HepG2 (cell line): ENCODE measurements at regions not wholly inside any gene's neighbourhood (a gene's known extent, or its start where the extent isn't known, plus 50 kb on each side); places are given as distances from the start of the nearest gene placed in this dataset.

Experiments used
- ATAC-seq: fragments of 200-7000 bp; cut with Tn5 transposase; 3 replicates; pipeline ENCODE4 v1.9.1; 2020; ENCODE audit warnings: mild to moderate bottlenecking, moderate library complexity
- BruUV-seq: library from RNA; stranded (reverse); fragments of 400-500 nt; replicated peaks from 2 replicates; lab custom pipeline; 2021; lab: Mats Ljungman, UMichigan
- CTCF ChIA-PET: fragments of 300-600 bp; formaldehyde crosslinking; extraction: SDS; loops from one replicate; lab custom pipeline; 2021; ENCODE audit warnings: low total read pairs, inconsistent platforms, low intra/inter-chr PET ratio; lab: Yijun Ruan, JAX
- POLR2A ChIA-PET: fragments of 350-600 bp; sonication (Branson Sonifier 250); formaldehyde crosslinking; loops from one replicate; lab custom pipeline; 2020; ENCODE audit warnings: antibody characterized with exemption, inconsistent platforms; lab: Yijun Ruan, JAX
- DNase-seq: peaks from one replicate; pipeline ENCODE4 v3.0.0-alpha.2; 2015; ENCODE audit warnings: low spot score
- FAIRE-seq: peaks from 3 replicates; lab custom pipeline; 2011; peaks lifted over from hg19 to GRCh38; lab: Jason Lieb, UNC
- H2AFZ ChIP-seq: one replicate; pipeline ENCODE4 v1.6.1; 2011; ENCODE audit warnings: low read length, inconsistent platforms
- H3K27ac ChIP-seq: fragments of 300-600 bp; 3 replicates; pipeline ENCODE4 v1.8.0; 2011; ENCODE audit warnings: mixed run types, mild to moderate bottlenecking, mixed read lengths, low read length, inconsistent platforms; ENCODE audit not compliant: insufficient read depth; ENCODE audit errors: extremely low read length
- H3K27me3 ChIP-seq, 2 experiments: fragments of 200-600 bp in 1 of 2; 2 replicates in 1 of 2; 3 replicates in 1 of 2; pipeline versions ENCODE4 v1.6.0 to v1.8.0; 2011; ENCODE audit warnings: low read length in 2 of 2, mild to moderate bottlenecking in 2 of 2, moderate library complexity in 2 of 2, inconsistent platforms in 1 of 2; ENCODE audit not compliant: insufficient read depth in 2 of 2, control insufficient read depth in 1 of 2
- H3K36me3 ChIP-seq, 2 experiments: fragments of 200-600 bp in 1 of 2; replicated peaks in 1 of 2; 2 replicates in 1 of 2; 3 replicates in 1 of 2; pipeline versions ENCODE4 v1.5.1 to v1.8.0; 2011; ENCODE audit warnings: low read length in 2 of 2, inconsistent platforms in 1 of 2; ENCODE audit not compliant: insufficient read depth in 2 of 2, control insufficient read depth in 1 of 2
- H3K4me1 ChIP-seq: 2 replicates; pipeline ENCODE4 v1.5.1; 2012; ENCODE audit warnings: low read length, inconsistent platforms; ENCODE audit not compliant: insufficient read depth
- H3K4me2 ChIP-seq: 2 replicates; pipeline ENCODE4 v1.6.0; 2011; ENCODE audit warnings: low read depth, low read length, inconsistent platforms
- H3K4me3 ChIP-seq, 3 experiments: fragments of 200-600 bp in 1 of 3; sonication (generic), shearing (Covaris generic) in 1 of 3; replicated peaks in 1 of 3; 2 replicates each; pipeline ENCODE4 v1.5.1; 2011 to 2016; ENCODE audit warnings: low read length in 3 of 3, inconsistent platforms in 2 of 3, low read depth in 2 of 3, mild to moderate bottlenecking in 2 of 3, control low read depth in 1 of 3, mixed read lengths in 1 of 3; ENCODE audit not compliant: insufficient read depth in 1 of 3
- H3K79me2 ChIP-seq: one replicate; pipeline ENCODE4 v1.6.1; 2011; ENCODE audit warnings: low read length, inconsistent platforms; ENCODE audit not compliant: insufficient read depth
- H3K9ac ChIP-seq: 2 replicates; pipeline ENCODE4 v1.6.0; 2011; ENCODE audit warnings: mild to moderate bottlenecking, low read depth, low read length, inconsistent platforms; ENCODE audit not compliant: insufficient read depth
- H3K9me3 ChIP-seq: 2 replicates; pipeline ENCODE4 v1.5.1; 2012; ENCODE audit warnings: mild to moderate bottlenecking, low read length
- H4K20me1 ChIP-seq: 2 replicates; pipeline ENCODE4 v1.6.0; 2011; ENCODE audit warnings: inconsistent platforms, mild to moderate bottlenecking, low read length, moderate library complexity; ENCODE audit not compliant: insufficient read depth
- ATF7 ChIP-seq, 2 experiments: fragments of 450-650 bp in 1 of 2; sonication (generic) in 1 of 2; formaldehyde crosslinking in 1 of 2; IDR thresholded peaks; 2 replicates each; pipeline versions ENCODE4 v1.4.0 to v1.6.1; 2016 to 2020; ENCODE audit warnings: antibody characterized with exemption in 1 of 2, mild to moderate bottlenecking in 1 of 2, missing genetic modification reagents in 1 of 2
- FOXA1 ChIP-seq, 2 experiments: fragments of 450-650 bp in 1 of 2; sonication (generic) in 1 of 2; formaldehyde crosslinking in 1 of 2; IDR thresholded peaks; 2 replicates each; pipeline versions ENCODE4 v1.4.0 to v1.6.1; 2016 to 2020; ENCODE audit warnings: missing genetic modification reagents in 1 of 2
- KAT8 ChIP-seq: IDR thresholded peaks from 2 replicates; pipeline ENCODE4 v1.6.1; 2016; ENCODE audit warnings: missing genetic modification reagents, missing compliant biosample characterization
- KMT2A ChIP-seq: sonication (generic); formaldehyde crosslinking; IDR thresholded peaks from 2 replicates; pipeline ENCODE4 v1.4.0; 2020; ENCODE audit warnings: missing genetic modification reagents
- NONO ChIP-seq, 2 experiments: fragments of 450-650 bp in 1 of 2; sonication (generic) in 1 of 2; formaldehyde crosslinking in 1 of 2; IDR thresholded peaks in 1 of 2; conservative IDR thresholded peaks in 1 of 2; 2 replicates each; pipeline versions ENCODE4 v1.6.1 to v1.8.0; 2017 to 2022; ENCODE audit warnings: mild to moderate bottlenecking in 1 of 2, missing genetic modification reagents in 1 of 2, moderate library complexity in 1 of 2
- PAF1 ChIP-seq: IDR thresholded peaks from 2 replicates; pipeline ENCODE4 v1.6.1; 2016; ENCODE audit warnings: missing genetic modification reagents, missing compliant biosample characterization
- SMYD3 ChIP-seq: sonication (generic); formaldehyde crosslinking; IDR thresholded peaks from 2 replicates; pipeline ENCODE4 v1.8.1; 2023; ENCODE audit warnings: mild to moderate bottlenecking, missing genetic modification reagents
- SP1 ChIP-seq, 2 experiments: fragments of 450-650 bp in 1 of 2; sonication (generic) in 1 of 2; formaldehyde crosslinking in 1 of 2; IDR thresholded peaks; 2 replicates each; pipeline versions ENCODE4 v1.4.0 to v1.6.1; 2016 to 2020; ENCODE audit warnings: missing genetic modification reagents in 1 of 2
- ZNF124 ChIP-seq: sonication (generic); formaldehyde crosslinking; IDR thresholded peaks from 2 replicates; pipeline ENCODE4 v1.4.0; 2020; ENCODE audit warnings: missing genetic modification reagents
- ZNF747 ChIP-seq: sonication (generic); formaldehyde crosslinking; IDR thresholded peaks from 2 replicates; pipeline ENCODE4 v1.8.1; 2023; ENCODE audit warnings: missing genetic modification reagents, mild to moderate bottlenecking, borderline replicate concordance
- WGBS: methylation state at CpG from one replicate; pipeline ENCODE4 v1.1.6; 2017; ENCODE audit warnings: low lambda C conversion rate; 5-methylcytosine and 5-hydroxymethylcytosine counted together
- in situ Hi-C: cut with HindIII; loops from 2 replicates; pipeline ENCODE4 v1.10.0; 2017; ENCODE audit warnings: low pct_unique_long_range_greater_than_20kb; ENCODE audit not compliant: extremely low pct_ligation_motif_present
- intact Hi-C: fragments of 100-400 bp; cut with micrococcal nuclease; formaldehyde crosslinking; loops from one replicate; pipeline ENCODE4 v1.10.0; 2022; ENCODE audit not compliant: unreplicated experiment
- TF ChIP-seq, protein P1 (sequence below): sonication (generic); formaldehyde crosslinking; IDR thresholded peaks from 2 replicates; pipeline ENCODE4 v1.8.0; 2022; ENCODE audit warnings: missing genetic modification reagents, mild to moderate bottlenecking, moderate library complexity, borderline replicate concordance
- TF ChIP-seq, protein P2 (sequence below): sonication (generic); formaldehyde crosslinking; IDR thresholded peaks from 2 replicates; pipeline ENCODE4 v1.4.0; 2020; ENCODE audit warnings: missing genetic modification reagents
- TF ChIP-seq, protein P3 (sequence below): sonication (generic); formaldehyde crosslinking; IDR thresholded peaks from 2 replicates; pipeline ENCODE4 v1.4.0; 2020; ENCODE audit warnings: mild to moderate bottlenecking, missing genetic modification reagents
- TF ChIP-seq, protein P4 (sequence below): sonication (generic); formaldehyde crosslinking; IDR thresholded peaks from 2 replicates; pipeline ENCODE4 v1.4.0; 2020; ENCODE audit warnings: missing genetic modification reagents, borderline replicate concordance

DNA sequence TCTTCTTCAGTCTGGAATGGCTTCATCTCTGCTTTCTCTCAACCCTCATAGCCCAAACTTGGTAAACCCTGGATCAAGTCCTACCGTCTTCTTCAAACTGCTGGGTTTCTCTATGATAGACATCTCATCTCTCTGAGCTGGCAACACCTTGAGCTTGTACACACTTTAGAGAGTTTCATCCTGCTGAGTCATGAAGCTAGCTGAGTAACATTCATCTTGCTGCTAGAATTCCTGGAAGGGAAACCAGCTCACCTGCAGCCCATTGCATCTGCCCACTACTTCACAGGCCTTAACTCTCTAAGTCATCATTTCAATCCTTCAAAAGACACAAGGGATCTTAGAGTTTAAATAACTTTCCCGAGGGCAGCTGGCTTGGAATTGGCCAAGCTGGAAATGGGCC lies 175.5 kb upstream of the RORA start (continued):
- TF ChIP-seq, protein P1, sequence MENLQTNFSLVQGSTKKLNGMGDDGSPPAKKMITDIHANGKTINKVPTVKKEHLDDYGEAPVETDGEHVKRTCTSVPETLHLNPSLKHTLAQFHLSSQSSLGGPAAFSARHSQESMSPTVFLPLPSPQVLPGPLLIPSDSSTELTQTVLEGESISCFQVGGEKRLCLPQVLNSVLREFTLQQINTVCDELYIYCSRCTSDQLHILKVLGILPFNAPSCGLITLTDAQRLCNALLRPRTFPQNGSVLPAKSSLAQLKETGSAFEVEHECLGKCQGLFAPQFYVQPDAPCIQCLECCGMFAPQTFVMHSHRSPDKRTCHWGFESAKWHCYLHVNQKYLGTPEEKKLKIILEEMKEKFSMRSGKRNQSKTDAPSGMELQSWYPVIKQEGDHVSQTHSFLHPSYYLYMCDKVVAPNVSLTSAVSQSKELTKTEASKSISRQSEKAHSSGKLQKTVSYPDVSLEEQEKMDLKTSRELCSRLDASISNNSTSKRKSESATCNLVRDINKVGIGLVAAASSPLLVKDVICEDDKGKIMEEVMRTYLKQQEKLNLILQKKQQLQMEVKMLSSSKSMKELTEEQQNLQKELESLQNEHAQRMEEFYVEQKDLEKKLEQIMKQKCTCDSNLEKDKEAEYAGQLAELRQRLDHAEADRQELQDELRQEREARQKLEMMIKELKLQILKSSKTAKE (CRISPR knock-in tag): no peak

DNA sequence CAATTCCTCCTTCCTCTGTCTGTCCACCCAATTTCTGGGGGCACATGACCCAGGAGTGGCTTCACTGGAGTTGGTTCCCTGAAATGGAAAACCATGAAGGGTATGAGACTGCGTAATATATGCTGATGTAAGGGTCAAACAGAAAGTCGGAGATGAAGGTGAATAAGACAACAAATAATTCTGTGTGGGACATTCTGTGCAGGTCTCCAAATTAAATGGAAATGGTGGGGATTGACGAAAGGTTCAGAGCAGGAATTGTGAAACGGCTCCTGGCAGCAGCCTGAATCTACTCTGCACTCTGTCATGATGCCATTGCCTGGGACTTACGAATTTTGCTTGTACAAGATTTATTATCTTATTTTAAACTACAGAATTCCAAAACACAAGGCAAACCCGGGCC lies 174.8 kb upstream of the RORA start:
- DNase-seq (no peak), ATAC-seq (no peak), FAIRE-seq (no peak)
- no TSS peak for BruUV-seq
- WGBS: 23% methylated on average over 6 of the region's 6 CpGs
- H3K27me3 ChIP-seq: peaks cover 0 to 3% of the 10 kb centered on the region in 2 experiments; a peak in 1 of 5 replicates
- H2AFZ ChIP-seq: no peak overlapping the region
- ChIA-PET CTCF (no interaction called here), POLR2A (no interaction called here)
- H3K79me2 ChIP-seq: no peaks in the 10 kb centered on the region
- intact Hi-C loops: no loop called here
- no peak overlapping the region for H3K4me2 ChIP-seq
- H3K4me3 ChIP-seq: no peak overlapping the region
- in situ Hi-C loops: no loop called here
- no peak overlapping the region for H3K9ac ChIP-seq
- H3K36me3 ChIP-seq: no peaks in the 10 kb centered on the region
- no peak overlapping the region for H3K27ac ChIP-seq
- H4K20me1 ChIP-seq: no peaks in the 10 kb centered on the region
- H3K4me1 ChIP-seq: no peaks in the 10 kb centered on the region
- H3K9me3 ChIP-seq: no peaks in the 10 kb centered on the region
- TF ChIP-seq SP1 (IDR thresholded peaks at IDR 0.05): no peak
- no peak for TF ChIP-seq SP1 (CRISPR knock-in tag; IDR thresholded peaks at IDR 0.05)
- TF ChIP-seq KMT2A (CRISPR knock-in tag): no peak
- no peak for TF ChIP-seq ATF7 (IDR thresholded peaks at IDR 0.05)
- no peak for TF ChIP-seq ATF7 (CRISPR knock-in tag; IDR thresholded peaks at IDR 0.05)
- no peak for TF ChIP-seq ZNF124 (CRISPR knock-in tag)
- no peak for TF ChIP-seq NONO (IDR thresholded peaks at IDR 0.05)
- TF ChIP-seq NONO (CRISPR knock-in tag; conservative IDR thresholded peaks at IDR 0.05): no peak
- TF ChIP-seq, protein P2, sequence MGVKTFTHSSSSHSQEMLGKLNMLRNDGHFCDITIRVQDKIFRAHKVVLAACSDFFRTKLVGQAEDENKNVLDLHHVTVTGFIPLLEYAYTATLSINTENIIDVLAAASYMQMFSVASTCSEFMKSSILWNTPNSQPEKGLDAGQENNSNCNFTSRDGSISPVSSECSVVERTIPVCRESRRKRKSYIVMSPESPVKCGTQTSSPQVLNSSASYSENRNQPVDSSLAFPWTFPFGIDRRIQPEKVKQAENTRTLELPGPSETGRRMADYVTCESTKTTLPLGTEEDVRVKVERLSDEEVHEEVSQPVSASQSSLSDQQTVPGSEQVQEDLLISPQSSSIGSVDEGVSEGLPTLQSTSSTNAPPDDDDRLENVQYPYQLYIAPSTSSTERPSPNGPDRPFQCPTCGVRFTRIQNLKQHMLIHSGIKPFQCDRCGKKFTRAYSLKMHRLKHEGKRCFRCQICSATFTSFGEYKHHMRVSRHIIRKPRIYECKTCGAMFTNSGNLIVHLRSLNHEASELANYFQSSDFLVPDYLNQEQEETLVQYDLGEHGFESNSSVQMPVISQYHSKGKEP (CRISPR knock-in tag): no peak
- TF ChIP-seq FOXA1 (IDR thresholded peaks at IDR 0.05): no peak
- TF ChIP-seq FOXA1 (CRISPR knock-in tag; IDR thresholded peaks at IDR 0.05): no peak
- no peak for TF ChIP-seq ZNF747 (CRISPR knock-in tag)
- no peak for TF ChIP-seq KAT8 (CRISPR knock-in tag)
- TF ChIP-seq, protein P3, sequence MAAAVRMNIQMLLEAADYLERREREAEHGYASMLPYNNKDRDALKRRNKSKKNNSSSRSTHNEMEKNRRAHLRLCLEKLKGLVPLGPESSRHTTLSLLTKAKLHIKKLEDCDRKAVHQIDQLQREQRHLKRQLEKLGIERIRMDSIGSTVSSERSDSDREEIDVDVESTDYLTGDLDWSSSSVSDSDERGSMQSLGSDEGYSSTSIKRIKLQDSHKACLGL (CRISPR knock-in tag): no peak
- TF ChIP-seq, protein P4, sequence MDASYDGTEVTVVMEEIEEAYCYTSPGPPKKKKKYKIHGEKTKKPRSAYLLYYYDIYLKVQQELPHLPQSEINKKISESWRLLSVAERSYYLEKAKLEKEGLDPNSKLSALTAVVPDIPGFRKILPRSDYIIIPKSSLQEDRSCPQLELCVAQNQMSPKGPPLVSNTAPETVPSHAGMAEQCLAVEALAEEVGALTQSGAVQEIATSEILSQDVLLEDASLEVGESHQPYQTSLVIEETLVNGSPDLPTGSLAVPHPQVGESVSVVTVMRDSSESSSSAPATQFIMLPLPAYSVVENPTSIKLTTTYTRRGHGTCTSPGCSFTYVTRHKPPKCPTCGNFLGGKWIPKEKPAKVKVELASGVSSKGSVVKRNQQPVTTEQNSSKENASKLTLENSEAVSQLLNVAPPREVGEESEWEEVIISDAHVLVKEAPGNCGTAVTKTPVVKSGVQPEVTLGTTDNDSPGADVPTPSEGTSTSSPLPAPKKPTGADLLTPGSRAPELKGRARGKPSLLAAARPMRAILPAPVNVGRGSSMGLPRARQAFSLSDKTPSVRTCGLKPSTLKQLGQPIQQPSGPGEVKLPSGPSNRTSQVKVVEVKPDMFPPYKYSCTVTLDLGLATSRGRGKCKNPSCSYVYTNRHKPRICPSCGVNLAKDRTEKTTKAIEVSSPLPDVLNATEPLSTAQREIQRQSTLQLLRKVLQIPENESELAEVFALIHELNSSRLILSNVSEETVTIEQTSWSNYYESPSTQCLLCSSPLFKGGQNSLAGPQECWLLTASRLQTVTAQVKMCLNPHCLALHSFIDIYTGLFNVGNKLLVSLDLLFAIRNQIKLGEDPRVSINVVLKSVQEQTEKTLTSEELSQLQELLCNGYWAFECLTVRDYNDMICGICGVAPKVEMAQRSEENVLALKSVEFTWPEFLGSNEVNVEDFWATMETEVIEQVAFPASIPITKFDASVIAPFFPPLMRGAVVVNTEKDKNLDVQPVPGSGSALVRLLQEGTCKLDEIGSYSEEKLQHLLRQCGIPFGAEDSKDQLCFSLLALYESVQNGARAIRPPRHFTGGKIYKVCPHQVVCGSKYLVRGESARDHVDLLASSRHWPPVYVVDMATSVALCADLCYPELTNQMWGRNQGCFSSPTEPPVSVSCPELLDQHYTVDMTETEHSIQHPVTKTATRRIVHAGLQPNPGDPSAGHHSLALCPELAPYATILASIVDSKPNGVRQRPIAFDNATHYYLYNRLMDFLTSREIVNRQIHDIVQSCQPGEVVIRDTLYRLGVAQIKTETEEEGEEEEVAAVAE: no peak
- TF ChIP-seq SMYD3: no peak
- TF ChIP-seq PAF1 (CRISPR knock-in tag): no peak
